ENCODE measurements at regions not wholly inside any gene's neighbourhood (a gene's known extent, or its start where the extent isn't known, plus 50 kb on each side); places are given as distances from the start of the nearest gene placed in this dataset.

DNA sequence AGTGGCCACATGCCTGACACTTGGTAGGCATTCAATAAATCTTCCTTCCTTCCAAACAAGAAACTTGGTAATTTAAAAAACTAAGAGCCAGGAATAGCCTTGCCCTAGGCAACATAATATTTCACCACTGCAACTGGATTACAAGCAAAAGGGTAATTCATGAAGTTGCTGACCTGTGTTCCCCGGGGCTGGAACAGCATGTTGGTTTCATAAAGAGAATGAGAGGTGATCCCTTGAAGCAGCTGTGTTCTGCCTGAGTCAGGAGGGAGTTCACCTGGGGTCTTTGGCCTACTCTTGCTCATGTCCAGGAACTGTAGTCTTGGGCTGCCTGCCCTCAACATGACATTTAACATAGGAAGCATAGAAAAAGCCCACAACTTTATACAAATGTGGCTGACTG lies 329.0 kb upstream of the DAB1 start (continued):
- TF ChIP-seq, protein P1, sequence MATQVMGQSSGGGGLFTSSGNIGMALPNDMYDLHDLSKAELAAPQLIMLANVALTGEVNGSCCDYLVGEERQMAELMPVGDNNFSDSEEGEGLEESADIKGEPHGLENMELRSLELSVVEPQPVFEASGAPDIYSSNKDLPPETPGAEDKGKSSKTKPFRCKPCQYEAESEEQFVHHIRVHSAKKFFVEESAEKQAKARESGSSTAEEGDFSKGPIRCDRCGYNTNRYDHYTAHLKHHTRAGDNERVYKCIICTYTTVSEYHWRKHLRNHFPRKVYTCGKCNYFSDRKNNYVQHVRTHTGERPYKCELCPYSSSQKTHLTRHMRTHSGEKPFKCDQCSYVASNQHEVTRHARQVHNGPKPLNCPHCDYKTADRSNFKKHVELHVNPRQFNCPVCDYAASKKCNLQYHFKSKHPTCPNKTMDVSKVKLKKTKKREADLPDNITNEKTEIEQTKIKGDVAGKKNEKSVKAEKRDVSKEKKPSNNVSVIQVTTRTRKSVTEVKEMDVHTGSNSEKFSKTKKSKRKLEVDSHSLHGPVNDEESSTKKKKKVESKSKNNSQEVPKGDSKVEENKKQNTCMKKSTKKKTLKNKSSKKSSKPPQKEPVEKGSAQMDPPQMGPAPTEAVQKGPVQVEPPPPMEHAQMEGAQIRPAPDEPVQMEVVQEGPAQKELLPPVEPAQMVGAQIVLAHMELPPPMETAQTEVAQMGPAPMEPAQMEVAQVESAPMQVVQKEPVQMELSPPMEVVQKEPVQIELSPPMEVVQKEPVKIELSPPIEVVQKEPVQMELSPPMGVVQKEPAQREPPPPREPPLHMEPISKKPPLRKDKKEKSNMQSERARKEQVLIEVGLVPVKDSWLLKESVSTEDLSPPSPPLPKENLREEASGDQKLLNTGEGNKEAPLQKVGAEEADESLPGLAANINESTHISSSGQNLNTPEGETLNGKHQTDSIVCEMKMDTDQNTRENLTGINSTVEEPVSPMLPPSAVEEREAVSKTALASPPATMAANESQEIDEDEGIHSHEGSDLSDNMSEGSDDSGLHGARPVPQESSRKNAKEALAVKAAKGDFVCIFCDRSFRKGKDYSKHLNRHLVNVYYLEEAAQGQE (IDR thresholded peaks at IDR 0.05; ENCODE audit: low read depth, low read length) = no peak

GRCh38 chr1:57748719-57749118 lies 324.9 kb upstream of the DAB1 start:
- TF ChIP-seq FOXJ3 (CRISPR knock-in tag; IDR thresholded peaks at IDR 0.05) (no peak), SMC3 (IDR thresholded peaks at IDR 0.05; ENCODE audit: low read depth, low read length) (no peak), TAF1 (IDR thresholded peaks at IDR 0.05; ENCODE audit: borderline replicate concordance, low read depth, low read length) (no peak), JUND (IDR thresholded peaks at IDR 0.05) (no peak), RFX5 (IDR thresholded peaks at IDR 0.05; ENCODE audit: low read length) (no peak)
- TF ChIP-seq, protein P2, sequence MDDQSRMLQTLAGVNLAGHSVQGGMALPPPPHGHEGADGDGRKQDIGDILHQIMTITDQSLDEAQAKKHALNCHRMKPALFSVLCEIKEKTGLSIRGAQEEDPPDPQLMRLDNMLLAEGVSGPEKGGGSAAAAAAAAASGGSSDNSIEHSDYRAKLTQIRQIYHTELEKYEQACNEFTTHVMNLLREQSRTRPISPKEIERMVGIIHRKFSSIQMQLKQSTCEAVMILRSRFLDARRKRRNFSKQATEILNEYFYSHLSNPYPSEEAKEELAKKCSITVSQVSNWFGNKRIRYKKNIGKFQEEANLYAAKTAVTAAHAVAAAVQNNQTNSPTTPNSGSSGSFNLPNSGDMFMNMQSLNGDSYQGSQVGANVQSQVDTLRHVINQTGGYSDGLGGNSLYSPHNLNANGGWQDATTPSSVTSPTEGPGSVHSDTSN (IDR thresholded peaks at IDR 0.05) = no peak
- no peaks in the 10 kb centered on the region for H3K9me3 ChIP-seq
- no peak overlapping the region for H3K4me2 ChIP-seq
- H3K9me2 ChIP-seq = no peaks in the 10 kb centered on the region
- no peaks in the 10 kb centered on the region for H3K79me2 ChIP-seq (ENCODE audit: insufficient read depth)
- H3K9ac ChIP-seq = no peak overlapping the region
- DNase-seq = no peak
- ChIA-PET CTCF (no interaction called here), POLR2A (no interaction called here)
- no peak overlapping the region for H3K4me3 ChIP-seq (ENCODE audit: low read depth in 2 of 2, low read length in 1 of 2)
- H2AFZ ChIP-seq (ENCODE audit: low read depth) = no peak overlapping the region
- no peaks in the 10 kb centered on the region for H4K20me1 ChIP-seq (ENCODE audit: insufficient read depth)
- H3K27me3 ChIP-seq (ENCODE audit: insufficient read depth) = no peaks in the 10 kb centered on the region
- H3K36me3 ChIP-seq (replicated peaks in 1 of 2; ENCODE audit: control insufficient read depth in 1 of 2, insufficient read depth in 2 of 2, low read length in 1 of 2) = no peaks in the 10 kb centered on the region
- H3K27ac ChIP-seq (ENCODE audit: low read depth in 2 of 2, low read length in 1 of 2) = no peak overlapping the region
- 80% methylated on average over 2 of the region's 2 CpGs for WGBS (ENCODE audit: low lambda C conversion rate)
- no peaks in the 10 kb centered on the region for H3F3A ChIP-seq (replicated peaks; ENCODE audit: insufficient read depth)
- no peaks in the 10 kb centered on the region for H3K4me1 ChIP-seq (ENCODE audit: control insufficient read depth in 1 of 2, insufficient read depth in 2 of 2, low read depth in 1 of 2, low read length in 1 of 2)

GRCh38 chr1:57747818-57748217 lies 324.0 kb upstream of the DAB1 start:
- Histone ChIP-seq H3K9me3 (no peaks in the 10 kb centered on the region), H3K36me3 (replicated peaks in 1 of 2; ENCODE audit: control insufficient read depth in 1 of 2, insufficient read depth in 2 of 2, low read length in 1 of 2) (no peaks in the 10 kb centered on the region), H3K27me3 (ENCODE audit: insufficient read depth) (no peaks in the 10 kb centered on the region), H3K4me2 (no peak overlapping the region), H2AFZ (ENCODE audit: low read depth) (no peak overlapping the region), H3K4me1 (ENCODE audit: control insufficient read depth in 1 of 2, insufficient read depth in 2 of 2, low read depth in 1 of 2, low read length in 1 of 2) (no peaks in the 10 kb centered on the region), H3F3A (replicated peaks; ENCODE audit: insufficient read depth) (no peaks in the 10 kb centered on the region), H3K4me3 (ENCODE audit: low read depth in 2 of 2, low read length in 1 of 2) (no peak overlapping the region), H3K27ac (ENCODE audit: low read depth in 2 of 2, low read length in 1 of 2) (no peak overlapping the region), H3K9me2 (no peaks in the 10 kb centered on the region), H3K79me2 (ENCODE audit: insufficient read depth) (no peaks in the 10 kb centered on the region), H4K20me1 (ENCODE audit: insufficient read depth) (no peaks in the 10 kb centered on the region), H3K9ac (no peak overlapping the region)
- DNase-seq = no peak
- POLR2A ChIA-PET = no interaction called here
- TF ChIP-seq TEAD4 (IDR thresholded peaks at IDR 0.05; ENCODE audit: borderline replicate concordance, insufficient read depth) (no peak), FOSL2 (IDR thresholded peaks at IDR 0.05; ENCODE audit: borderline replicate concordance, low read depth) (no peak), JUND (IDR thresholded peaks at IDR 0.05) (no peak), ELF1 (IDR thresholded peaks at IDR 0.05) (no peak), CTCF (IDR thresholded peaks at IDR 0.05) (no peak)
- TF ChIP-seq, protein P3, sequence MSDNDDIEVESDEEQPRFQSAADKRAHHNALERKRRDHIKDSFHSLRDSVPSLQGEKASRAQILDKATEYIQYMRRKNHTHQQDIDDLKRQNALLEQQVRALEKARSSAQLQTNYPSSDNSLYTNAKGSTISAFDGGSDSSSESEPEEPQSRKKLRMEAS (IDR thresholded peaks at IDR 0.05; ENCODE audit: low read depth) = no peak
- CTCF ChIA-PET = no interaction called here
- WGBS (ENCODE audit: low lambda C conversion rate) = 52% methylated on average over 1 of the region's 1 CpG

All from SK-N-SH (cell line).